ENCODE measurements at regions not wholly inside any gene's neighbourhood (a gene's known extent, or its start where the extent isn't known, plus 50 kb on each side); places are given as distances from the start of the nearest gene placed in this dataset.

DNA sequence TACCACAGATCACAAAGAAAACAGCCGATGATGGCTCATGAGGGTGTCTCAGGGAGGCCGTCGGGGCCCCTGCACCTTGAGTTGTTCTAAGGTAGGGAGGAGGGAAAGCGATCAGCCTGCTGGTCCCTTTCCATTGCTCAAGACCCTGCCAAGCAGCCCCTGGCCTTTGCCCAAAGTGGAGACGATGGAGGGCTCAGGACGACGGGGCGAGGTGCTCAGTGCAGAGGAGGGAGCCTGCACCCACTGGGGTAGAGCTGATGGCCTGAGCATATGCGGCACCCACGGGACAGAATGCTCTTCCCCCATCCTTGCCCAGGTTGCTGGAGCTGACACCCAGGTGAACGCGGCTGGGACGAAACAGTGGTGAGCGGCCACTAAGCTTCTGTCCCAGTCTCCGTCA is 58.3 kb upstream of the FAM20C start:
- TF ChIP-seq POLR2A (IDR thresholded peaks at IDR 0.05; ENCODE audit: low read length): no peak
- TF ChIP-seq GATA1 (IDR thresholded peaks at IDR 0.05; ENCODE audit: low read depth, low read length): no peak
